GM12873 (cell line): ENCODE measurements at regions not wholly inside any gene's neighbourhood (a gene's known extent, or its start where the extent isn't known, plus 50 kb on each side); places are given as distances from the start of the nearest gene placed in this dataset.

Experiments
- CTCF ChIP-seq: IDR thresholded peaks from 2 replicates; pipeline ENCODE4 v1.5.1; 2012; ENCODE audit warnings: low read depth, mild to moderate bottlenecking, moderate library complexity, low read length, control low read depth; ENCODE audit not compliant: insufficient read depth; ENCODE audit errors: missing control alignments

- no peak for TF ChIP-seq CTCF
These were observed 90.1 kb upstream of the PDE3A start for GRCh38 chr12:20278276-20278675.

- no peak for TF ChIP-seq CTCF
These were observed 87.8 kb upstream of the PDE3A start for GRCh38 chr12:20280515-20280914.

GRCh38 chr12:20282401-20282800 lies 85.9 kb upstream of the PDE3A start:
- no peak for TF ChIP-seq CTCF

GRCh38 chr12:20283482-20283881 lies 84.9 kb upstream of the PDE3A start:
- no peak for TF ChIP-seq CTCF

GRCh38 chr12:20289520-20289919 lies 78.8 kb upstream of the PDE3A start:
- no peak for TF ChIP-seq CTCF

- no peak for TF ChIP-seq CTCF
These were observed 67.9 kb upstream of the PDE3A start for GRCh38 chr12:20300457-20300856.

- TF ChIP-seq CTCF = no peak
These were observed 62.9 kb upstream of the PDE3A start for GRCh38 chr12:20305470-20305869.

- TF ChIP-seq CTCF = no peak
These were observed 58.7 kb upstream of the PDE3A start for GRCh38 chr12:20309504-20310148.
